GM21423 (cell line): ENCODE measurements at regions not wholly inside any gene's neighbourhood (a gene's known extent, or its start where the extent isn't known, plus 50 kb on each side); places are given as distances from the start of the nearest gene placed in this dataset.

ENCODE experiments used
- ATAC-seq: cut with Tn5 transposase; IDR thresholded peaks from one replicate; pipeline ENCODE4 v1.9.1; 2021; ENCODE audit warnings: mild to moderate bottlenecking, moderate library complexity; ENCODE audit not compliant: unreplicated experiment

DNA sequence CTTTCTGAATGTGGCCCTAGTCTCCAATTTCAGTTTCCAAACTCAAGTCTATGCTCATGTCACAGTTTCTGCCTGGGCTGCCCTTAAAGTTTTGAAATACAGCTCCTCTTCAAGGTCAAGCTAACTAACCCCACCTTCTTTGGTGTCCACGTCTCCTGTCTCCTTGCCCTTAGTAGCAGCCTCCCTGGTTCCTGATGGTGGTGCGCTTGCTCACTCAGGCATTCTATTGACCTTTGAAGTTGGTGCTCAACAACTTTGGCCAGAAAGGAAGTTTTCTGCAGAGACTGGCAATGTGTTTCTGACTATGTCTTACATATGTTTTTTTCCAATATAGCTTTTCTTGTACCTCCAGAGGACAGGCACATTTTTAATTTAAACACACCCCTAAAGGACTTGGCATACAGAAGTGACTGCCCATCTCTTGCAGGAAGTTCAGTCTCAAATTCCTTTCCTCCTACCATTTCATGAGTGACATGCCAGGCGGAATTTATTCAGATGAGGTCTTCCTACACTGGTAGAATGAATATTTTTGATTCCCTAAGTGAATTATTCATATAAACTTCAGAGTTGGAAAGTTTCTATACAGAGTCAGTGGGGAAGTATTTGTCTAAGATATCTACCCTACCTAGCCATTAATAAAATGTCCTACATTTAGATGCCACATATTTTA lies 364.3 kb upstream of the USP24 start:
- ATAC-seq = no peak

DNA sequence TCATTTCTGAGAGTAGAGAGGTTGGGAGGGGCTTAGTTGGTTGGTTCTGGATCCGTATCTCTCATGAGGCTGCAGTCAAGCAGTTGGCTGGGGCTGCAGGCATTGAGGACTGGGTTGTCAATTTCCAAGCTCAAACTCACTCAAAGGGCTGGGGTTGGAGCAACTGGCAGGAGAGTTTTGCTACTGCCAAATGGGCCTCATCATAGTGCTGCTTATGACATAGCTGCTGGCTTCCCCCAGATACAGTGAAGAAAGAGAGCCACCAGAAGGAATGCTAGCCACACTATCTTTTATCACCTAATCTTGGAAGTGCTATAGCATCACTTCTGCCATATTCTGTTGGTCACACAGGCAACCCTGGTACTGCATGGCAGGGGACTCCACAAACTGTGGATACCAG lies 363.5 kb upstream of the USP24 start:
- ATAC-seq = no peak

DNA sequence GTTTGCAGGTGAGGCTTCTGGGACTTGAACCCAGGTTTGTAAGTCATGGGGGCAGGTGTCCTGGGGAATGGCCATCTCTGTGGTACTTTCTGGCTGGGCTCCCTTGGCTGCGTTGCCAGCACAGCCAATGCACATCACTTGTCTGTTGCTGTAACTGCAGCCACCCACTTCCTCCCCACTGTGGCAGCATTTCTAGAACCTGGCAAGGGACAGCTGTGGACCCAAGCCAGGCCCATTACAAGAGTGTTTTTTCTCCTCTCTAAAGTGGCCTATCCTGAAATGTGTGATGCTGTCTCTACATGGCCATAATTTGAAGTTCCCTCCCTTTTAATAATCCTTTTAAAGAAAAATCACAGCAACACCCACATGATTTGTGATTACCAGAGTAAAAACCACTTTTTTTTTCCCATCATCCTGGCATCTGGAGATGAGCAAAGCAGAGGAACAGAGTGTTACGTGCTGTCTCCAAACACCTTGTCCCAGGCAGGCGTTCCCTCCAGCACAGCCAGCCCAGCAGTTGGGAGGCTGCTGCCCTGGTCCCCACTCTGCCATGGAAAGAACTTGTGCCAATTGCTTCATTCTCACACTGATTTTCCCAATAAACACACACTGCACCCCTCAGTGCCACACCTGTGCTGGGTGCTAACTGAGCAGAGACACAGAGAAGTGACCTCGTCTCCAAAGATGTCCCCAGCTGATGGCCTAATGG lies 360.6 kb upstream of the USP24 start:
- ATAC-seq = no peak

DNA sequence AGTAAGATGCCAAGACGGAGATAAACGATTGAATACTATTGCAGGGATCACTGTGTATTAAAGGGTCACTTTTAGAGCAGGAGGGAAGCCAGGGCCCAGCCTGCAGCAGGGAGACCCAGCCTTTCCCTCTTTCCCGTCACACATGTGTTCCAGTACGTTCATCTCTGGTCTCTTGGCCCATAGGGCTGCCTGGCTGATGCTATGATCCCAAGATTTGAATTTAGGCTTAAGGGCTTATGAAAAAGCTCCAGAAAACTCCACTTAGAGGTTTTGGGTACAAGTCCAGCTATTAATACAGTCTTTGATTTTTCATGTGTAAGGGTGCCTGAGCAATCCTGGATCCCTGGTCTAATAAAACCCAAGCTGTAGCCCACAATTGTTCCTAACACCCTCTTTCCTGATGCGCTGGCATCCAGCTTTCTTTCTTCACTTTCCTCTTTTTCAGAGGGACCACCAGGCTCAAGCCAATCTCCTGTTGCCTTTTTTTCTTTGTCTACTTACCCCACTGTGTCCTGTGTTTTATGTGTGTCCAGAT lies 359.6 kb upstream of the USP24 start:
- ATAC-seq = no peak

DNA sequence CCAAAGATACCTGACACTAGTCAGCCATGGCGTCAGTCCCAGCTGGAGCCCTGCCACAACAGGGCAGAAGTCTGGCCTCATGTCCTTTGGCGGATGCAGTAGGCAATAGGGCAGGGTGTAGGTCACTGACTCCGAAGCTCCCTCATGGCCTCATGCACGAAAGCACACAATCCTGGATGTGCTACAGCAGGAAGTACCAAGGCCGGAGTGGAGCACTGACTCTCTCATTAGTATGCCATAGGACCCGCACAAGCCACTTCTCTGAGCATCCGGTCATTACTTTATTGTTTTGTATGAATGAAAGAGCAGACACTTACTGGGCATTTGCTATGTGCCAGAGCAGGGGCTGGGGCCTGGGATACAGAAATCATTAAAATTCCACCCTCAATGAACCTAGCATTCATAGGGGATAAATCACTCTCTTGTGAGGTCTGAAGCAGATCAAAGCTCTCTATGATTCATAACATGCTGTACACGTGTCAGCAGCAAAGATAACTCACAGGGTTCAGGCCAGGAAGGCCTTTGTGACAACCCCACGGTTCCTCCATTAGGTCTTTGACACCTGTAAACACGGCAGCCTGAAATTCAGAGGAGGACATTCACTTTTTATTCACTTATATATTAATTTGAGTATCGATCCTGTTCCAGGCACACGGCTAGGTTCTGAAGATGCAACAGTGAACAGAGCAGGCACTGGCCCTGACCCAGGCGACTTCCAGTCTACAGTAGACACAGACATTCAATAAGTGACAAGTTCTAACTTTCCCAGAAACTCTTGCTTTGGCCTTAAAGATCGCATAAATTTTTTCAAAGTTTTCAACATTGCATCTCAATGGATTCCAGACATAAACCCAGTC lies 357.9 kb upstream of the USP24 start:
- no peak for ATAC-seq

DNA sequence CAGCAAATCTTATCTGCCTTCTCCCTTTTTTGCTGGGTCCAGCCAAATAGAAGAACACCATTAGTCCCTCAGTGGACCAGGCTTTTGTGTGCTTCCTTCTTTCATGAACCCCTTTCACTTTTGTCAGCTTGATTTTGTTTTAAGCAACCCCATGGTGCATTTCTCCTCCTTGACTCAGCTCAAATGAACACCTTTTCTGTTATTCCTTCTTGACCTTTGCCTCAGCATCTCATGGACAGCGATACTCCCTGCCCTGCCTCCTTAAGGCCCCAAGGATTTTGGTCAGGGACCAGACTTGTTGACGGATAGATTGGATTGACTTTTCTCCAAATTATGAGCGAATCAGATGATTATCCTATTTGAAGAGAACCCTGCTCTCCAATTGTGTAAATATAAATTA lies 356.6 kb upstream of the USP24 start:
- ATAC-seq = no peak

DNA sequence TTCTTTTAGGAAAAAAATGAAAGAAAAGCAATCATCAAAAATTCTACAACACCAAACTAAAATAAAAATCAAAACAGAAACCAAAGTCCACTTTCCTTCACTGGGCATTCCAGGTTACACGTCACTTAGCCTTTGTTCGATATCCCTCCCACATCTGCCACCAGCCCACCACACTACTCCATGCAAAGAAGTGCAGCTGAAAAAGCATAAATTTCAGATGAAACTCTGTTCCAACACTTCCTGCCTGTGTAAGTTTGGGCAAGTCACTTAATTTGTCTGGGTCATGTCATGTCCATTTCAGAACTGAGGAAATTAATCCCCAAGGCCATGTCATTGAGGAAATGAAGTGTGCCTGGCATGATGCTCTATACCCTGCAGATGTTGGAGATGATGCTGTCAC lies 354.3 kb upstream of the USP24 start:
- no peak for ATAC-seq

DNA sequence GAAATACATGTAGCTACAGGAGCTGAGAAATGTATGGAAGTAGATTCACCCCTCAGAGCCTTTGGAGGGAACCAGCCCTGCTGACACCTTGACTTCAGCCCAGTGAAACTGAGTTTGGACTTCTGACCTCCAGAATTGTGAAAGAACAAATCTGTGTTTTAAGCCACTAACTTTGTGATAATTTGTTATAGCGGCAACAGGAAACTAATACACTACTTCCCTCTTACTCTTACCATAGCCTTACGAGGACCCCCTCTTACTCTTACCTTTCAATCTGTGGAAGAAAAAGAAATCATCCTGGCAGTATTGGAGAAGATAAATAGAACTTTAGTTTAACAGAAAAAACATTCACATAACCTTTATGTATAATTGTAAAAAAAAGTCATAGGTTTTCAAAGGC lies 353.6 kb upstream of the USP24 start:
- ATAC-seq = no peak

DNA sequence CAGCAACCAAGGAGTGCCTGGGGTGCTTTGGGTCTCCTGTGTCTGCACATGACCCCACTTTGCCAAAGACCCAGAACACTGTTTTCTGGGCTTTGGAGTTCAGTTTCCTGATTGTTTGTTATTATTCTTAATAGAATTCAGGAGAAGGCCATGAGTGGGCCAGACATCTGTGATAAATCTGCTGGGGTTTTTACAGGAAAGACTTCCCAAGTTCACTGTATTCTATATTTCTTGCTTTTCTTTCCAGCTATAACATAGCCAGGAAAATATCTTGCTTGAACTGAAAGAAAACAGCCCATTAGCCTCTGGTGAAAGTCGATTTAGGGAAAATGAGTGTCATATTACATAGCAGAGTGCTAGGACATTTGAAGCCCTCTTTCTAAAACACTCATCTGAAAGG lies 345.1 kb upstream of the USP24 start:
- no peak for ATAC-seq

DNA sequence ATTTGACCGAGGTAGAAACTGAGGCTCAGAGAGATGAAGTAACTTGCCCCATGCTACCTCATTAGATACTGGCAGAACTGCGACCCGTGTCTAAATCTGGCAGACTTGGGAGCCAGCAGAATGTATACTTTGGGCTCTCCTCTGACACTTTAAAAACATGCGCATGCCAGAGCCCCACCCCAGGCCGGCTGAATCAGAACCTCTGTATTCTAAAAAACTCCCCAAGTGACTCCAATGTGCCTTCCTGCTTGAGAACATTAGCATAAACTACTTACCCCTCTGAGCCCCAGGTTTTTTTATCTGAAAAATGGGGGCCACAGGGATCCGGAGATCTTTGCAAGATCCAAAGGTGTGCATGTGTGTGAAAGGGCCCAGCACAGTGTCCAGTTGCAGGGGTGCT lies 344.7 kb upstream of the USP24 start:
- no peak for ATAC-seq

DNA sequence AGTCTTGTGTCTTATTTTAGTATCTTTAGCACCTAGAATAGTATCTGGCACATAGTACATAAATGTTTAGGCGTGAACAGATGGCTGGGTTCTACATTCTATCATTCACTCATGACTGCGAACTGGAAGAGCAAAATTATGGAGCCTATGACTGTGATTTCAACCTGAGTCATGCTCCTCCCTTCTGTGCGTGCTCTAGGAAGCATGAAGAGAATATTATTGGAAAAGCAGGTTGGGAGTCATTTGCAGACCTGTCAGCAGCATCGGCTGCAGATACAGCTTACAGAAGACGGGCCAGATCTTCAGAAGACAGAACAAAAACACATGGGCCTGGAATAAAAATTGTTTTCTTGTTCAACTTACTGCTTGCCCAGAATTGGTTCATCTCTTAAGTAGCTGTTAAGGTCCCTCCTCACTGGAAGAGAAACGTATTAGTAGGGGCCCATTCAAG lies 344.0 kb upstream of the USP24 start:
- no peak for ATAC-seq

DNA sequence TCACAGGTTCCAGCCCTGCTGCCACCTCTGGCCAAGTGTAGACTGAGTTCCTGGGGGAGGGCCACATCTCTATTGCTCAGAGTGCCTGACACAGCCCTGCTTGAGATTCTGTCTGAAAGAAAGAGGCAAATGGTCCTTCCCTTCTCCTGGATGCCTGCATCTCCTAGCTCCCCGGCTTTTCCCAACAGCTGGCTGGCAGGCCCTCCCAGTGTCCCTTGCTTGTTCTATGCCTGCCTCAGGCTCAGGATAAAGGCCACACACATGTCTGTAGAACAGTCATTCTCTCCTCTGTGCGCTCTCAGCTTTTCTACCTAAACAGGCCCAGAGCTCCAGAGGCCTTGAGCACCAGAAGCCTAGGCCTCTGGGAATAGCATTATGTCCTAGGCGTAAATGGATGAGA lies 343.4 kb upstream of the USP24 start:
- no peak for ATAC-seq

DNA sequence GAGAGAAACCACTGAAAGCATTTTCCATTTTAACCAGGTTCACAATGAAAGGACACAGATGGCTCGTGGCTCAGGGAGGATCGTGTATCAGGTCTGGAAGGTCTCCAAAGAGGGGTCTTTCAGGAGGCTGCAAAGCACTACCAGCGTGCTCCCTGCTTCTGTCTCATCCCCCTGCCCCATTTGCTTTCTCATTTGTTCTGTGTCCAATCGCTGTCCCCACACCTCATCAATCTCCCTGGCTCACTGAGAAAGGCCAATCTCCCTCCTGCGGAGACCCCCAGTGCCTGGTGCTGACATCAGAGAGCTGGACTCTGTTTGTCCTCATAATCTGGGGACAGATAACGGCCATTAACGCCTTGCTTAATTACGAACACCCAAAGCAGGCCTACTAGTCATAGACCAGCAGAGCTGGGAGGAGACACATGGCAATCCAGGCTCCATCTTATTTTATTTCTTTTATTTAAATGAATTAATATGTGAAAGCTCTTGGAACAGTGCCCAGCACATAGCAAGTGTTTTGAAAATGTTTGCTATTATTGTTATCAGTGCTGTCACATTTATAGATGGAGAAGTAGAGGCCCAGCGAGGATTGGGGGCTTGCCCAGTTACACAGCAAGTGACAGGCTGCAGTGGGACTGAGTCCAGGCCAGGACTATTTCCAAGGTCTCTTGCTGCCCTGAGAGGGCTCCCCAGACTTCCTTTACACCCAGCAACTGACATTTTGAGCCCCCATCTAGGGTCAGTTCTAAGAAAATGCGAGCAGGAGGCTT lies 341.0 kb upstream of the USP24 start:
- no peak for ATAC-seq

DNA sequence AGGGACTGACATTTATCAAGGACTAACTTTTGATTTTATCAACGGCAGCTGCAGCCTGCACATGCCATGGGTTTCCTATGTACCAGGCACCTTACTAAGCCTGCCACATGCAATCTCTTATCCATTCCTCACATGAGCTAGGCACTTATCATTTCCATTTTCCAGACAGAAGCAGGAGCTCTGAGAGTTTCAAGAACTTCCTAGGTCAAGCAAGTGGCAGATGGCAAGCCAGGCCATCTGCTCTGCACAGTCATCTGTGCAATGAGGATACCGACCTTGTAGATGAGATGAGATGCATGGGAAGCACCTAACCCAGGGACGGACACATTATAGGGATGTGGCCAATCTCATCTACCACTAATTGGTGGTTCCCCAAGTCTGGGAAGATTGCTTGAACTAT lies 339.4 kb upstream of the USP24 start:
- ATAC-seq = no peak

DNA sequence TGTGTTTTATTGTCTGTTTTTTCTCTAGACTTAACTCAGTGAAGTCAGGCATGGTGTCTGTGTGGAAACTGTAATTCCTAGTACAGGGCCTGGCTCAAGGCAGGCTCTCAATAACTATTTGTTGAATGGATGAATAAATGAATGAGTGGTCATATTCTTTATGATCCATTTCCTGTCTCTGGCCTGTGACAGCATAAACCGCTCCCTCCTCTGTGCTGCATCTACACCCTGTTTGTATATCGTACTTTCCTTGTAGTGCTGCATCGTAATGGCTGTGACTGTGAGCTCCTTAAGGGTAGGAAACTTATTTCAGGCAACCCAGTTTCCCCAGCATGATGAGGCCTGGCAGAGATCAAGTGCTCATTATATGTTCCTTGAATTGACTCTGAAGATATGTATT lies 337.5 kb upstream of the USP24 start:
- ATAC-seq = no peak

DNA sequence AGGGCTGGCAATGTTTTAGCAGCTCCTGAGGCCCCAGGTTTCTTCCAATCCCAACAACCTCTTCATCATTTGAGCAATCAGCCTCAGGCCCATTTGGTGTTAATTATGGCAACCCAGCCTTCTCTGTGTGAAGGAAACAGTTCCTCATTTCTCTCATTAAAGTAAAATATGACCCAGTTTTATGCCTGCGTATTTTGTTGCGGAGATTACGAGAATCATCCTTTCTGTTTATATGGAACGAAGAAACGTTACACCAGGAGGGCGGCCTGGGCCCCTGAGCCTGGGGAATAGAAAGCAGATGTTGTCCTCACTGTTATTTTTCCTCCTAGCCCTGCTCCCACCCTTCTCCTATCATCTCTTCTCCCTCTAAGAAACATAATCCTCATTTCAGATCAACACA lies 332.2 kb upstream of the USP24 start:
- no peak for ATAC-seq

DNA sequence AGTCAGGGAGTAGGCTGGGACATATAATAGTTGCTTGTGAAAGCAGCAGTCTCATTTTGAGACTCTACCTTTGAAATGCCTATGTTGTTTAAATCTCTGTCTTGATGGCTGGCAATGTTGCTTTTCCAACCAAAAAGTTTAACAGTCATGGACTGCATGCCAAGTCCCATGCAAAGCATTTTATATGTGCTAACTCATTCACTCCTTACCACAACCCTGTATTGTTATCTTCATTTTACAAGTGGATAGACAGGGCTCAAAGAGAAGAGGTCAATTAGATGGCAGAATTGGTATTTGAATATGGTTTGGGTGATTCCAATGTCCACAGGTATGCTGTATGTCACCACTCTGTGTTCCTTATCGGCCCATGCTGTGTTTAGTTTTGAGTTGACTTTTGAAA lies 331.4 kb upstream of the USP24 start:
- no peak for ATAC-seq

DNA sequence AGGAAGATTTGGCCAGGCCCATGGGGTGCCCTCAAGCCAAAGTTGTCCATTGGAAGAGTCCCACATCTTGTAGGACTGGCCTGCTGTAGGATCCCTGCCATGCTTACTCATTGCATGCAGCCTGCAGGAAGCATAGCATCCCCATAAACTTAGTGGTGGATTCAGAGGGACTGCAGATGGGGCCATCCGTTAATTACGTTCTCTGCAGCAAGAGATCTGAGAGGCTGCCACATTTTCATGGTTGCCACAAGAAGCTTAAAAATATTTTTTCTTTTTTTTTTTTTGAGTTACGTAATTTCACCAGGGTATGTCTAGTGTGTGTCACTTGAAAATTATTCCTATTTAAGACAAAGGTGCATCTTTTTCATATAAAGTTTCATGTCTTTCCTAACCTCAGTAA lies 329.7 kb upstream of the USP24 start:
- no peak for ATAC-seq

DNA sequence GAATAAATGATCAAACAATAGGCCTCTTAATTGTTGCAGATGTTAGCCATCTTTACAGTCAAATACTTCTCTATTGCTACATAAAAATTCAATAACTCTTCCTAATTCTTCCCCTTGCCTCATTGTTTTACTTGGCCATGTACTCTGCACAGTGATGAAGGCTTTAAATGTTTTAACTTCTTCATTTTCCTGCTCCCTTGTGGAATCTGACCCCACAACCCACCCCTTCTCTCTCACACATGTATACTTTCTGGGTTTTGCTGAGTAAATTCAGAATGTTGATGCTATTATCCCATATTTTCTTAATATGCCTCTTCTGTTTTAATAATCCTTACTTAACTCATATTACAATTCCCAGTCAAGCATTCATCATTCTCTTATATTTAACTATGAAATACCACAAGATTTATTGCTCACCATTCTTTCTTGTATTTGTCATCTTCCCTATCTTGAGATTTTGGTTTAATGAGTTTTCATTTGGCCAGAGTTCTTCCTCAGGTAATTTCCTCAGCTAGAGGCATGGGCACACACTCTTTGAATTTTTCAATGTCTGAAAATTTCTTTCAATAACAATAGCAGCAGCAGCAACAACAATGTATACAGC lies 327.8 kb upstream of the USP24 start:
- no peak for ATAC-seq

DNA sequence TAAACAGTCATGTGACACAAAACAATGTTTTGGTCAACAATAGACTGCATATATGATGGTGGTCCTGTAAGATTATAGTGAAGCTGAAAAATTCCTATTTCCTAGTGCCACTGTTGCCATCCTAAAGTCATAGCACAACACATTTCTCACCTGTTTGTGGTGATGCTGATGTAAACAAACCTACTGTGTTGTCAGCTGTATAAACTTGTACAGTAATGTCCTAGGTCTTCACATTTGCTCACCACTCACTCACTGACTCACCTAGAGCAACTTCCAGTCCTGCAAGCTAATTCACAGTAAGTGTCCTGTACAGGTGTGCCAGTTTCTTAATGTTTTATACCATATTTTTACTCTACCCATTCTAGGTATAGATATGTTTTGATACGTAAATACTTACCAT lies 326.1 kb upstream of the USP24 start:
- no peak for ATAC-seq
